PC-3 (cell line): ENCODE measurements at regions not wholly inside any gene's neighbourhood (a gene's known extent, or its start where the extent isn't known, plus 50 kb on each side); places are given as distances from the start of the nearest gene placed in this dataset.

Source experiments
- ATAC-seq: fragments of 200-7000 bp; cut with Tn5 transposase; 2 replicates; pipeline ENCODE4 v1.9.1; 2020; ENCODE audit warnings: mild to moderate bottlenecking, moderate library complexity
- BruUV-seq: library from RNA; stranded (reverse); fragments of 400-500 nt; replicated peaks from 2 replicates; lab custom pipeline; 2021; lab: Mats Ljungman, UMichigan
- CTCF ChIA-PET: fragments of 300-600 bp; sonication (Branson Sonifier 250); formaldehyde crosslinking; loops from one replicate; lab custom pipeline; 2022; ENCODE audit warnings: antibody characterized with exemption; lab: Charles Lee
- POLR2A ChIA-PET: fragments of 300-600 bp; sonication (Branson Sonifier 250); formaldehyde crosslinking; loops from one replicate; lab custom pipeline; 2022; ENCODE audit warnings: antibody characterized with exemption; ENCODE audit not compliant: unreplicated experiment; lab: Charles Lee
- DNase-seq: peaks from one replicate; pipeline ENCODE4 v3.0.0-alpha.2; 2015
- H2AFZ ChIP-seq: fragments of 300-600 bp; sonication (generic); 2 replicates; pipeline ENCODE4 v1.6.0; 2016; ENCODE audit warnings: antibody characterized with exemption, low read length
- H3F3A ChIP-seq: fragments of 300-600 bp; sonication (generic); one replicate; pipeline ENCODE4 v1.6.0; 2017; ENCODE audit warnings: antibody characterized with exemption, low read length, control low read depth, mild to moderate bottlenecking; ENCODE audit not compliant: unreplicated experiment
- H3K27ac ChIP-seq: fragments of 300-600 bp; sonication (generic); 2 replicates; pipeline ENCODE4 v1.5.1; 2016; ENCODE audit warnings: mild to moderate bottlenecking, low read length
- H3K27me3 ChIP-seq: fragments of 300-600 bp; sonication (generic); 2 replicates; pipeline ENCODE4 v1.6.1; 2016; ENCODE audit warnings: low read length, mixed read lengths
- H3K36me3 ChIP-seq: fragments of 300-600 bp; sonication (generic); 2 replicates; pipeline ENCODE4 v1.6.1; 2016; ENCODE audit warnings: low read depth, mixed run types, low read length, mixed read lengths
- H3K4me1 ChIP-seq: fragments of 300-600 bp; sonication (generic); 2 replicates; pipeline ENCODE4 v1.5.1; 2016; ENCODE audit warnings: low read length; ENCODE audit not compliant: insufficient read depth
- H3K4me2 ChIP-seq: fragments of 300-600 bp; sonication (generic); 2 replicates; pipeline ENCODE4 v1.6.0; 2016; ENCODE audit warnings: low read length
- H3K4me3 ChIP-seq: fragments of 300-600 bp; sonication (generic); 2 replicates; pipeline ENCODE4 v1.5.1; 2016; ENCODE audit warnings: mild to moderate bottlenecking, low read length, mixed read lengths
- H3K79me2 ChIP-seq: fragments of 300-600 bp; sonication (generic); 2 replicates; pipeline ENCODE4 v1.6.1; 2017; ENCODE audit warnings: low read length, mixed read lengths
- H3K9ac ChIP-seq: fragments of 300-600 bp; sonication (generic); 2 replicates; pipeline ENCODE4 v1.6.0; 2016; ENCODE audit warnings: mild to moderate bottlenecking, low read length
- H3K9me2 ChIP-seq: fragments of 300-600 bp; sonication (generic); replicated peaks from 2 replicates; pipeline ENCODE4 v1.6.1; 2016; ENCODE audit warnings: mixed run types, low read length, mixed read lengths
- H3K9me3 ChIP-seq: fragments of 300-600 bp; sonication (generic); 2 replicates; pipeline ENCODE4 v1.6.1; 2016; ENCODE audit warnings: low read length, mixed read lengths
- H4K20me1 ChIP-seq: fragments of 300-600 bp; sonication (generic); 2 replicates; pipeline ENCODE4 v1.6.1; 2016; ENCODE audit warnings: low read length, mixed read lengths
- CTCF ChIP-seq: fragments of 300-600 bp; sonication (generic); conservative IDR thresholded peaks from 2 replicates; pipeline ENCODE4 v1.5.1; 2017; ENCODE audit warnings: antibody characterized with exemption, low read depth, mild to moderate bottlenecking, low read length
- EZH2 ChIP-seq: fragments of 300-600 bp; sonication (generic); IDR thresholded peaks from one replicate; pipeline ENCODE4 v1.6.1; 2017; ENCODE audit warnings: antibody characterized with exemption, mild to moderate bottlenecking, low read length; ENCODE audit not compliant: unreplicated experiment
- EZH2phosphoT487 ChIP-seq: fragments of 300-600 bp; sonication (generic); IDR thresholded peaks from 2 replicates; pipeline ENCODE4 v1.6.1; 2018; ENCODE audit warnings: mild to moderate bottlenecking, antibody characterized with exemption, low read length, borderline replicate concordance
- intact Hi-C: fragments of 100-400 bp; cut with micrococcal nuclease; formaldehyde crosslinking; loops from 2 replicates; pipeline ENCODE4 v1.9.0; 2023

GRCh38 chr14:78075033-78075432, 95.1 kb upstream of the NRXN3 start:
- POLR2A ChIA-PET = no interaction called here
- intact Hi-C loops = no loop called here
- TF ChIP-seq CTCF = no peak
- no peak for TF ChIP-seq EZH2
- no peak for TF ChIP-seq EZH2phosphoT487
- H3F3A ChIP-seq = no peaks in the 10 kb centered on the region
- H3K9me3 ChIP-seq = no peaks in the 10 kb centered on the region
- no TSS peak for BruUV-seq
- H3K27ac ChIP-seq = no peak overlapping the region
- ATAC-seq = no peak
- H3K9ac ChIP-seq = no peak overlapping the region
- no peak overlapping the region for H3K4me2 ChIP-seq
- no peaks in the 10 kb centered on the region for H3K4me1 ChIP-seq
- no peaks in the 10 kb centered on the region for H3K36me3 ChIP-seq
- H2AFZ ChIP-seq = no peak overlapping the region
- CTCF ChIA-PET = no interaction called here
- no peak overlapping the region for H3K4me3 ChIP-seq
- no peaks in the 10 kb centered on the region for H3K9me2 ChIP-seq
- DNase-seq = no peak
- H4K20me1 ChIP-seq = no peaks in the 10 kb centered on the region
- H3K27me3 ChIP-seq = no peaks in the 10 kb centered on the region
- H3K79me2 ChIP-seq = no peaks in the 10 kb centered on the region

- ATAC-seq = no peak
- H3K9me2 ChIP-seq = no peaks in the 10 kb centered on the region
- BruUV-seq = no TSS peak
These were observed 94.5 kb upstream of the NRXN3 start for GRCh38 chr14:78075555-78076277.

More at GRCh38 chr14:78075555-78076277, 94.5 kb upstream of the NRXN3 start:
- Histone ChIP-seq H2AFZ (no peak overlapping the region), H3K27ac (no peak overlapping the region), H3K27me3 (no peaks in the 10 kb centered on the region), H3K9ac (no peak overlapping the region), H3K4me1 (no peaks in the 10 kb centered on the region), H3K4me2 (no peak overlapping the region), H3K36me3 (no peaks in the 10 kb centered on the region), H3K4me3 (no peak overlapping the region), H3F3A (no peaks in the 10 kb centered on the region), H4K20me1 (no peaks in the 10 kb centered on the region), H3K79me2 (no peaks in the 10 kb centered on the region), H3K9me3 (no peaks in the 10 kb centered on the region)
- intact Hi-C loops = no loop called here
- TF ChIP-seq CTCF (no peak), EZH2 (no peak), EZH2phosphoT487 (no peak)
- no peak for DNase-seq
- ChIA-PET POLR2A (no interaction called here), CTCF (no interaction called here)
